ENCODE measurements at regions not wholly inside any gene's neighbourhood (a gene's known extent, or its start where the extent isn't known, plus 50 kb on each side); places are given as distances from the start of the nearest gene placed in this dataset.

- no peak for DNase-seq (ENCODE audit: low read depth in 2 of 2, low spot score in 1 of 2)
Measured at GRCh38 chr10:131444286-131444685, 132.8 kb upstream of the TCERG1L start.

- DNase-seq (ENCODE audit: low read depth in 2 of 2, low spot score in 1 of 2) = no peak
Measured at GRCh38 chr10:131444862-131445461, 133.4 kb upstream of the TCERG1L start.

- DNase-seq (ENCODE audit: low read depth in 2 of 2, low spot score in 1 of 2) = no peak
Measured at GRCh38 chr10:131445623-131446022, 134.1 kb upstream of the TCERG1L start.

- DNase-seq (ENCODE audit: low read depth in 2 of 2, low spot score in 1 of 2) = no peak
Measured at GRCh38 chr10:131446171-131446570, 134.7 kb upstream of the TCERG1L start.

GRCh38 chr10:131448171-131448570, 136.7 kb upstream of the TCERG1L start:
- DNase-seq (ENCODE audit: low read depth in 2 of 2, low spot score in 1 of 2) = no peak

GRCh38 chr10:131448883-131449282, 137.4 kb upstream of the TCERG1L start:
- DNase-seq (ENCODE audit: low read depth in 2 of 2, low spot score in 1 of 2) = no peak

GRCh38 chr10:131450216-131450765, 138.8 kb upstream of the TCERG1L start:
- no peak for DNase-seq (ENCODE audit: low read depth in 2 of 2, low spot score in 1 of 2)

- DNase-seq (ENCODE audit: low read depth in 2 of 2, low spot score in 1 of 2) = no peak
Measured at GRCh38 chr10:131451407-131452015, 140.0 kb upstream of the TCERG1L start.

- DNase-seq (ENCODE audit: low read depth in 2 of 2, low spot score in 1 of 2) = no peak
Measured at GRCh38 chr10:131452926-131453720, 141.6 kb upstream of the TCERG1L start.

- peak in 1 of 2 donors; percentile 46 for DNase-seq (ENCODE audit: low read depth in 2 of 2, low spot score in 1 of 2)
Measured at GRCh38 chr10:131453721-131454634, 142.5 kb upstream of the TCERG1L start.

GRCh38 chr10:131456411-131456810, 144.9 kb upstream of the TCERG1L start:
- no peak for DNase-seq (ENCODE audit: low read depth in 2 of 2, low spot score in 1 of 2)

GRCh38 chr10:131461093-131461492, 149.6 kb upstream of the TCERG1L start:
- DNase-seq (ENCODE audit: low read depth in 2 of 2, low spot score in 1 of 2) = no peak

GRCh38 chr10:131464789-131465188, 153.3 kb upstream of the TCERG1L start:
- no peak for DNase-seq (ENCODE audit: low read depth in 2 of 2, low spot score in 1 of 2)

- no peak for DNase-seq (ENCODE audit: low read depth in 2 of 2, low spot score in 1 of 2)
Measured at GRCh38 chr10:131469551-131469950, 158.0 kb upstream of the TCERG1L start.

- no peak for DNase-seq (ENCODE audit: low read depth in 2 of 2, low spot score in 1 of 2)
Measured at GRCh38 chr10:131473645-131474044, 162.1 kb upstream of the TCERG1L start.

- no peak for DNase-seq (ENCODE audit: low read depth in 2 of 2, low spot score in 1 of 2)
Measured at GRCh38 chr10:131474416-131474815, 162.9 kb upstream of the TCERG1L start.

- DNase-seq (ENCODE audit: low read depth in 2 of 2, low spot score in 1 of 2) = no peak
Measured at GRCh38 chr10:131475043-131475442, 163.5 kb upstream of the TCERG1L start.

- no peak for DNase-seq (ENCODE audit: low read depth in 2 of 2, low spot score in 1 of 2)
Measured at GRCh38 chr10:131475803-131476202, 164.3 kb upstream of the TCERG1L start.

GRCh38 chr10:131477457-131478121, 166.1 kb upstream of the TCERG1L start:
- no peak for DNase-seq (ENCODE audit: low read depth in 2 of 2, low spot score in 1 of 2)

GRCh38 chr10:131478377-131478989, 167.0 kb upstream of the TCERG1L start:
- no peak for DNase-seq (ENCODE audit: low read depth in 2 of 2, low spot score in 1 of 2)
